ENCODE measurements at regions not wholly inside any gene's neighbourhood (a gene's known extent, or its start where the extent isn't known, plus 50 kb on each side); places are given as distances from the start of the nearest gene placed in this dataset.

DNA sequence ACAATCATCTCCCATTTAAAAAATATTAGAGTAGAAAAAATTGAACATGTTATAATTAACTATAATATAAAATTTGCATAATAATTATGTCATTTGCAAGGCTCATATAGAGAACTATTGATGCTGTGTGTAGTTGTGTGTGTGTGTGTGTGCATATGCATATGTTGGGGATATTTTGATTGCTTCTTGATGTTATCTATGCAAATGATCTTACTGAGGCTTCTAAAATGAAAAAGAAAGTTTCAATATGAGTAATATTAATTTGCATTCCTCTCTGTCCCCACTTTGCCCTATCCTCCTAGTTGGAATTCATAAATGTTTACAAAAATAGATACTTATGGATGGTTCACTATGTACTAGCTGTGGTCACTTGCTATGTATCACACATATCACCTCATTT lies 523.3 kb downstream of the TRIB2 start:
- TF ChIP-seq, protein P1, sequence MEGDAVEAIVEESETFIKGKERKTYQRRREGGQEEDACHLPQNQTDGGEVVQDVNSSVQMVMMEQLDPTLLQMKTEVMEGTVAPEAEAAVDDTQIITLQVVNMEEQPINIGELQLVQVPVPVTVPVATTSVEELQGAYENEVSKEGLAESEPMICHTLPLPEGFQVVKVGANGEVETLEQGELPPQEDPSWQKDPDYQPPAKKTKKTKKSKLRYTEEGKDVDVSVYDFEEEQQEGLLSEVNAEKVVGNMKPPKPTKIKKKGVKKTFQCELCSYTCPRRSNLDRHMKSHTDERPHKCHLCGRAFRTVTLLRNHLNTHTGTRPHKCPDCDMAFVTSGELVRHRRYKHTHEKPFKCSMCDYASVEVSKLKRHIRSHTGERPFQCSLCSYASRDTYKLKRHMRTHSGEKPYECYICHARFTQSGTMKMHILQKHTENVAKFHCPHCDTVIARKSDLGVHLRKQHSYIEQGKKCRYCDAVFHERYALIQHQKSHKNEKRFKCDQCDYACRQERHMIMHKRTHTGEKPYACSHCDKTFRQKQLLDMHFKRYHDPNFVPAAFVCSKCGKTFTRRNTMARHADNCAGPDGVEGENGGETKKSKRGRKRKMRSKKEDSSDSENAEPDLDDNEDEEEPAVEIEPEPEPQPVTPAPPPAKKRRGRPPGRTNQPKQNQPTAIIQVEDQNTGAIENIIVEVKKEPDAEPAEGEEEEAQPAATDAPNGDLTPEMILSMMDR (IDR thresholded peaks at IDR 0.05) = no peak
- TF ChIP-seq POLR2A (IDR thresholded peaks at IDR 0.05) = no peak

All from heart left ventricle (tissue), 13 donors.